ENCODE measurements at regions not wholly inside any gene's neighbourhood (a gene's known extent, or its start where the extent isn't known, plus 50 kb on each side); places are given as distances from the start of the nearest gene placed in this dataset.

DNA sequence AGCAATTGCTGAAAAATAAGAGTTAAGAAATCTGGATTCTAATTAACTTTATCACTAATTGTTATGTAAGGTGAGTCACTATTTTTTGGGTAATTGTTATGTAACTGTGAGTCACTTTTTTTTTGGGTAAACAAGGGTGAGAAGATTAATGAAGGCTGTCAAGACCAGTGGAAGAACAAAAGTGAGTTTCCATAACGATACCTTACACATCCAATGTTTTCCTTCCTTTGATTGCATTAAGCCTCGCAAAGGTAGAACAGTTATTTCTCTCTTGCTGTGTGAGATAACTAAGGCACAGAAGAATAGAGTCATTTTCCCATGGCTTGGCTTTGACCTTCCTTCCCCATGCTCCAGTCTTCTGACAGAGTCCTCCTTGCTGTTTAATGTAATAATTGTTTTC, 374.7 kb downstream of the DDX10 start:
- H3K4me3 ChIP-seq (ENCODE audit: control insufficient read depth in 1 of 2, extremely low read depth in 1 of 2, low read length in 1 of 2), result no peak overlapping the region
- no peak overlapping the region for H3K27ac ChIP-seq (ENCODE audit: low read length)
- H3K36me3 ChIP-seq (ENCODE audit: control insufficient read depth in 2 of 2, extremely low read depth in 1 of 2, insufficient read depth in 1 of 2, low read length in 1 of 2), result no peaks in the 10 kb centered on the region
- peaks cover 4% of the 10 kb centered on the region in 2 donors for H3K27me3 Mint-ChIP-seq
- H3K9me3 Mint-ChIP-seq, result no peaks in the 10 kb centered on the region
- ATAC-seq (replicated peaks in 1 of 4) (no peak), DNase-seq (no peak)
- H3K4me1 Mint-ChIP-seq, result no peaks in the 10 kb centered on the region
- no peaks in the 10 kb centered on the region for H3K9me3 ChIP-seq
- CTCF ChIA-PET, result no interaction called here
- POLR2A ChIA-PET, result no interaction called here
- H3K36me3 Mint-ChIP-seq, result no peaks in the 10 kb centered on the region
- no CpG with 5 or more reads among the region's 2 CpGs for WGBS (ENCODE audit: insufficient coverage)
- no peak overlapping the region for H3K27ac Mint-ChIP-seq
- no peak overlapping the region for H3K4me3 Mint-ChIP-seq
- no peaks in the 10 kb centered on the region for H3K27me3 ChIP-seq (replicated peaks in 1 of 2; ENCODE audit: control insufficient read depth in 2 of 2, extremely low read depth in 1 of 2, insufficient read depth in 2 of 2, low read length in 1 of 2)
- H3K4me1 ChIP-seq (ENCODE audit: control insufficient read depth in 1 of 2, extremely low read depth in 1 of 2, insufficient read depth in 2 of 2, low read length in 2 of 2), result no peaks in the 10 kb centered on the region

DNA sequence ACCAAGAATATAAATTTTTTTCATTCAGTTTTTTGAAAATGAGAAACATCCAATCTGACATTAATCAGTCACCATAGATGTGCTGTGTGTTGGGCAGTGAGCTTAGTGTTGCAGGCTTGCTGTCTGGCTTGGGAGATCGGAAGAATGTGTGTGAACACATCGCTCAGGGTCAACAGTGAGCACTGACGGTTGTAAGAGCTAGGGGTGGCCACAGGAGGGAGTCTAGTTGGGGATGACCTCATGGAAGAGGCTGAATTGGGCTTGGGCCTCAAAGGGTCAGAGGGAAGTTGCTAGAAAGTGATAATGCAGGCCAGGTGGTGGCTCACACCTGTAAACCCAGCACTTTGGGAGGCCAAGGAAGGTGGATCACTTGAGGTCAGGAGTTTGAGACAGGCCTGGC, 375.4 kb downstream of the DDX10 start:
- no peaks in the 10 kb centered on the region for H3K36me3 ChIP-seq (ENCODE audit: control insufficient read depth in 2 of 2, extremely low read depth in 1 of 2, insufficient read depth in 1 of 2, low read length in 1 of 2)
- ATAC-seq (replicated peaks in 1 of 4) (no peak), DNase-seq (no peak)
- Mint-ChIP-seq H3K36me3 (no peaks in the 10 kb centered on the region), H3K4me3 (no peak overlapping the region), H3K27ac (no peak overlapping the region), H3K27me3 (peaks cover 4% of the 10 kb centered on the region in 2 donors), H3K9me3 (no peaks in the 10 kb centered on the region), H3K4me1 (no peaks in the 10 kb centered on the region)
- no peak overlapping the region for H3K27ac ChIP-seq (ENCODE audit: low read length)
- ChIA-PET CTCF (no interaction called here), POLR2A (no interaction called here)
- H3K4me1 ChIP-seq (ENCODE audit: control insufficient read depth in 1 of 2, extremely low read depth in 1 of 2, insufficient read depth in 2 of 2, low read length in 2 of 2), result no peaks in the 10 kb centered on the region
- WGBS (ENCODE audit: insufficient coverage), result 81% methylated on average over 3 of the region's 3 CpGs
- no peak overlapping the region for H3K4me3 ChIP-seq (ENCODE audit: control insufficient read depth in 1 of 2, extremely low read depth in 1 of 2, low read length in 1 of 2)
- H3K9me3 ChIP-seq, result no peaks in the 10 kb centered on the region
- H3K27me3 ChIP-seq (replicated peaks in 1 of 2; ENCODE audit: control insufficient read depth in 2 of 2, extremely low read depth in 1 of 2, insufficient read depth in 2 of 2, low read length in 1 of 2), result no peaks in the 10 kb centered on the region

- no peak for DNase-seq
- Histone ChIP-seq H3K9me3 (no peaks in the 10 kb centered on the region), H3K27me3 (replicated peaks in 1 of 2; ENCODE audit: control insufficient read depth in 2 of 2, extremely low read depth in 1 of 2, insufficient read depth in 2 of 2, low read length in 1 of 2) (no peaks in the 10 kb centered on the region), H3K4me1 (ENCODE audit: control insufficient read depth in 1 of 2, extremely low read depth in 1 of 2, insufficient read depth in 2 of 2, low read length in 2 of 2) (no peaks in the 10 kb centered on the region), H3K36me3 (ENCODE audit: control insufficient read depth in 2 of 2, extremely low read depth in 1 of 2, insufficient read depth in 1 of 2, low read length in 1 of 2) (no peaks in the 10 kb centered on the region), H3K27ac (ENCODE audit: low read length) (no peak overlapping the region), H3K4me3 (ENCODE audit: control insufficient read depth in 1 of 2, extremely low read depth in 1 of 2, low read length in 1 of 2) (no peak overlapping the region)
- H3K9me3 Mint-ChIP-seq, result no peaks in the 10 kb centered on the region
- no peak overlapping the region for H3K27ac Mint-ChIP-seq
- POLR2A ChIA-PET, result no interaction called here
- no peak overlapping the region for H3K4me3 Mint-ChIP-seq
- CTCF ChIA-PET, result no interaction called here
- no peaks in the 10 kb centered on the region for H3K4me1 Mint-ChIP-seq
- ATAC-seq (replicated peaks in 1 of 4), result no peak
- peaks cover 3 to 4% of the 10 kb centered on the region in 2 donors for H3K27me3 Mint-ChIP-seq
- no CpG with 5 or more reads among the region's 3 CpGs for WGBS (ENCODE audit: insufficient coverage)
- H3K36me3 Mint-ChIP-seq, result no peaks in the 10 kb centered on the region
These were observed 377.0 kb downstream of the DDX10 start for GRCh38 chr11:109041876-109042275.

DNA sequence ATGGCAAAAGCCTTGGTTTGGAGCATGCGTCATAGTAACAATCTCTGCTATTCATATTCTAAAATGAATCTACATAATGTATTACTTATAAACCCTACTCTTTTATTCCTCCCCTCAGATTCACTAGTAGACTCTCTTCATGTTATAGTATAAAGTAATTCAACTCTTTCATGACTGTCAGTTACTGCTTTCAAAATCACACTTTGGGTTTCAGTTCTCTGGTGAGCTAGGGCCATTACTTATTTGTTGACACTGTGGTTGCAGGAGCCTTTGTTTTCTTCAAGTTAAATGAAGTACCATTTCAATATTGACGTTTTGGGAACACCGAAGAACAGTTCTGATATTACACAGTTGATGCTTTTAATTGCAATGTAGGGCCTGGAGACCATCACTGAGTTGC, 378.4 kb downstream of the DDX10 start:
- Mint-ChIP-seq H3K4me3 (no peak overlapping the region), H3K27ac (no peak overlapping the region), H3K4me1 (no peaks in the 10 kb centered on the region), H3K9me3 (no peaks in the 10 kb centered on the region), H3K27me3 (no peaks in the 10 kb centered on the region), H3K36me3 (no peaks in the 10 kb centered on the region)
- CTCF ChIA-PET, result no interaction called here
- Histone ChIP-seq H3K4me1 (ENCODE audit: control insufficient read depth in 1 of 2, extremely low read depth in 1 of 2, insufficient read depth in 2 of 2, low read length in 2 of 2) (no peaks in the 10 kb centered on the region), H3K27me3 (replicated peaks in 1 of 2; ENCODE audit: control insufficient read depth in 2 of 2, extremely low read depth in 1 of 2, insufficient read depth in 2 of 2, low read length in 1 of 2) (no peaks in the 10 kb centered on the region), H3K9me3 (no peaks in the 10 kb centered on the region), H3K36me3 (ENCODE audit: control insufficient read depth in 2 of 2, extremely low read depth in 1 of 2, insufficient read depth in 1 of 2, low read length in 1 of 2) (no peaks in the 10 kb centered on the region), H3K4me3 (ENCODE audit: control insufficient read depth in 1 of 2, extremely low read depth in 1 of 2, low read length in 1 of 2) (no peak overlapping the region), H3K27ac (ENCODE audit: low read length) (no peak overlapping the region)
- no peak for ATAC-seq (replicated peaks in 1 of 4)
- POLR2A ChIA-PET, result interaction anchor here in 1 of 2 donors (0.8 kb wide), 1 partner anchor 28 kb away, joined by 3 read pairs; no protein-coding TSS in a partner anchor
- DNase-seq, result no peak
- 60% methylated on average over 1 of the region's 3 CpGs for WGBS (ENCODE audit: insufficient coverage)

GRCh38 chr11:109046284-109046992, 375.6 kb upstream of the C11orf87 start:
- Mint-ChIP-seq H3K4me3 (no peak overlapping the region), H3K36me3 (no peaks in the 10 kb centered on the region), H3K9me3 (no peaks in the 10 kb centered on the region), H3K27ac (no peak overlapping the region), H3K4me1 (no peaks in the 10 kb centered on the region), H3K27me3 (no peaks in the 10 kb centered on the region)
- ChIA-PET CTCF (no interaction called here), POLR2A (no interaction called here)
- Histone ChIP-seq H3K9me3 (no peaks in the 10 kb centered on the region), H3K27ac (ENCODE audit: low read length) (no peak overlapping the region), H3K4me1 (ENCODE audit: control insufficient read depth in 1 of 2, extremely low read depth in 1 of 2, insufficient read depth in 2 of 2, low read length in 2 of 2) (no peaks in the 10 kb centered on the region), H3K36me3 (ENCODE audit: control insufficient read depth in 2 of 2, extremely low read depth in 1 of 2, insufficient read depth in 1 of 2, low read length in 1 of 2) (no peaks in the 10 kb centered on the region), H3K27me3 (replicated peaks in 1 of 2; ENCODE audit: control insufficient read depth in 2 of 2, extremely low read depth in 1 of 2, insufficient read depth in 2 of 2, low read length in 1 of 2) (no peaks in the 10 kb centered on the region), H3K4me3 (ENCODE audit: control insufficient read depth in 1 of 2, extremely low read depth in 1 of 2, low read length in 1 of 2) (no peak overlapping the region)
- no CpG with 5 or more reads among the region's 11 CpGs for WGBS (ENCODE audit: insufficient coverage)
- DNase-seq (no peak), ATAC-seq (replicated peaks in 1 of 4) (no peak)

- no peak overlapping the region for H3K4me3 ChIP-seq (ENCODE audit: control insufficient read depth in 1 of 2, extremely low read depth in 1 of 2, low read length in 1 of 2)
- no peak overlapping the region for H3K27ac Mint-ChIP-seq
- no peaks in the 10 kb centered on the region for H3K36me3 ChIP-seq (ENCODE audit: control insufficient read depth in 2 of 2, extremely low read depth in 1 of 2, insufficient read depth in 1 of 2, low read length in 1 of 2)
- no peaks in the 10 kb centered on the region for H3K9me3 Mint-ChIP-seq
- H3K27me3 ChIP-seq (replicated peaks in 1 of 2; ENCODE audit: control insufficient read depth in 2 of 2, extremely low read depth in 1 of 2, insufficient read depth in 2 of 2, low read length in 1 of 2), result no peaks in the 10 kb centered on the region
- peaks cover 0 to 3% of the 10 kb centered on the region in 2 donors for H3K27me3 Mint-ChIP-seq
- no peaks in the 10 kb centered on the region for H3K9me3 ChIP-seq
- no peaks in the 10 kb centered on the region for H3K4me1 Mint-ChIP-seq
- no peak overlapping the region for H3K4me3 Mint-ChIP-seq
- POLR2A ChIA-PET, result no interaction called here
- H3K4me1 ChIP-seq (ENCODE audit: control insufficient read depth in 1 of 2, extremely low read depth in 1 of 2, insufficient read depth in 2 of 2, low read length in 2 of 2), result no peaks in the 10 kb centered on the region
- H3K27ac ChIP-seq (ENCODE audit: low read length), result no peak overlapping the region
- CTCF ChIA-PET, result no interaction called here
- H3K36me3 Mint-ChIP-seq, result no peaks in the 10 kb centered on the region
- ATAC-seq (replicated peaks in 1 of 4) (no peak), DNase-seq (no peak)
These were observed 373.9 kb upstream of the C11orf87 start for GRCh38 chr11:109048098-109048497.

- H3K36me3 Mint-ChIP-seq, result no peaks in the 10 kb centered on the region
- ATAC-seq (replicated peaks in 1 of 4) (no peak), DNase-seq (no peak)
- H3K4me3 Mint-ChIP-seq, result no peak overlapping the region
- no peak overlapping the region for H3K27ac ChIP-seq (ENCODE audit: low read length)
- whole genome bisulfite sequencing (ENCODE audit: insufficient coverage), result 100% methylated on average over 1 of the region's 3 CpGs
- ChIA-PET CTCF (no interaction called here), POLR2A (no interaction called here)
- no peaks in the 10 kb centered on the region for H3K4me1 ChIP-seq (ENCODE audit: control insufficient read depth in 1 of 2, extremely low read depth in 1 of 2, insufficient read depth in 2 of 2, low read length in 2 of 2)
- H3K36me3 ChIP-seq (ENCODE audit: control insufficient read depth in 2 of 2, extremely low read depth in 1 of 2, insufficient read depth in 1 of 2, low read length in 1 of 2), result no peaks in the 10 kb centered on the region
- no peaks in the 10 kb centered on the region for H3K27me3 ChIP-seq (replicated peaks in 1 of 2; ENCODE audit: control insufficient read depth in 2 of 2, extremely low read depth in 1 of 2, insufficient read depth in 2 of 2, low read length in 1 of 2)
- no peak overlapping the region for H3K4me3 ChIP-seq (ENCODE audit: control insufficient read depth in 1 of 2, extremely low read depth in 1 of 2, low read length in 1 of 2)
- H3K9me3 ChIP-seq, result no peaks in the 10 kb centered on the region
- H3K27ac Mint-ChIP-seq, result no peak overlapping the region
- H3K27me3 Mint-ChIP-seq, result peaks cover 0 to 3% of the 10 kb centered on the region in 2 donors
- no peaks in the 10 kb centered on the region for H3K9me3 Mint-ChIP-seq
- H3K4me1 Mint-ChIP-seq, result no peaks in the 10 kb centered on the region
These were observed 370.8 kb upstream of the C11orf87 start for GRCh38 chr11:109051200-109051599.
